IPS DF 4.7 (cell line): ENCODE measurements at regions not wholly inside any gene's neighbourhood (a gene's known extent, or its start where the extent isn't known, plus 50 kb on each side); places are given as distances from the start of the nearest gene placed in this dataset.

Source experiments
- DNase-seq: peaks from one replicate; pipeline ENCODE4 v3.0.0-alpha.2; 2013; ENCODE audit warnings: low spot score; ENCODE audit errors: extremely low read depth

DNA sequence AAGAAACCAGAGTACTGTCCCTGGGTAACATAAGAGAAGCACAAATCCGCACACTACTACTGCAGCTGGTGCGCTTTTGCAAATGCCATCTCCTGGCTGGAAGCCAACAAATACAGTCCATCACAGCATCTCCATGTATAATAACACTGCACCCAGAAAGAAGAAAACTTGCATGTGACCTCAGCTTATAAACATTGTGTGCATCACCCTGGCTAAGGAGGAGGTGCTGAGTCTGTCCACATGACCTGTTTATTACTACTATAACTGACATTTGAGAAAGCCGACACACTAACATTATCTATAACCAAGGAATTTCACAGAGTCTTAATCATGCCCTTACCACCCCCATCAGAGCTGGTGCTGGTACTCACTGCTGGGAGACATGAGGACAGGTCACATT is 516.8 kb downstream of the CFAP47 start:
- DNase-seq = no peak

- no peak for DNase-seq
Observed at GRCh38 chrX:36443007-36443406, 523.5 kb downstream of the CFAP47 start.

- no peak for DNase-seq
Observed at GRCh38 chrX:36445566-36445965, 526.0 kb downstream of the CFAP47 start.

DNA sequence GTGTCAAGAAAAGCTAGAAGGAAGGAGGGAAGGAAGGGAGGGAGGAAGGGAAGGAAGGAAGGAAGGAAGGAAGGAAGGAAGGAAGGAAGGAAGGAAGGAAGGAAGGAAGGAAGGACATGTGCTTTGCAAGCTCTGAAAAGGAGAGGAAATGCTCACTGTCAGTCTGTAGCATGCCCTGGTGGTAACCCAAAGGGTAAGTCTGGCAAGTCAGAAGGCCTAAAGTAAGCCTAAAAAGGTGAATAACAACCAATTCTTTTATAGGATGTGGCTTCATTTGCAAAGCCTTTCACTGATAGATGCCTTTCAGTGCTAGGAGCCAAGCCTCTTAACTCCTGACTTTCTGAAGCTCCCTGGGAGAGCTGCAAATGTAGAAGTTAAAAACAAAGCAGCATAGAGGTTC is 542.6 kb downstream of the CFAP47 start:
- DNase-seq = no peak

DNA sequence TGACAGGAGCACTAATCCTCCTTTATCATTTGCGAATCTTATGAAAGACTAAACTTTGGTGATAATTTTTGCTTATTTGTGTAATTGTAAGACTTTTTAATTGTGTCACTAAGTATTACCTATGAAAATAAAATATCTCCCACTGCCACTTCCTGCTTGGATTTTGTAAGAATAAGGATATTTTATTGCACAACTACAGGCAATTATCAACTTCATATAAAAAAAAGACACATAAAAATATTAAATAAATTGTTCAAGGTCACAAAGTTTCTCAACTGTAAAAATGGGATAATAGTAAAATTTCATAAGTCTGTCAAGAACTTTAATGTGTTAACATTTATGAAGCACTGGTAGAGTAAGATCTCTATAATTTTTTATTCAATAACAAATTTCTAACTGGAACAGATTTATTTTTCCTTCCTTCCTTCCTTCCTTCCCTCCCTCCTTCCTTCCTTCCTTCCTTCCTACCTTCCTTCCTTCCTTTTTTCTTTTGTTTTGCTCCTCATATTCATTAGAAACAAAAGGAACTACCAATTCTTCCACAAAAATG is 527.6 kb upstream of the FAM47C start:
- DNase-seq = no peak

DNA sequence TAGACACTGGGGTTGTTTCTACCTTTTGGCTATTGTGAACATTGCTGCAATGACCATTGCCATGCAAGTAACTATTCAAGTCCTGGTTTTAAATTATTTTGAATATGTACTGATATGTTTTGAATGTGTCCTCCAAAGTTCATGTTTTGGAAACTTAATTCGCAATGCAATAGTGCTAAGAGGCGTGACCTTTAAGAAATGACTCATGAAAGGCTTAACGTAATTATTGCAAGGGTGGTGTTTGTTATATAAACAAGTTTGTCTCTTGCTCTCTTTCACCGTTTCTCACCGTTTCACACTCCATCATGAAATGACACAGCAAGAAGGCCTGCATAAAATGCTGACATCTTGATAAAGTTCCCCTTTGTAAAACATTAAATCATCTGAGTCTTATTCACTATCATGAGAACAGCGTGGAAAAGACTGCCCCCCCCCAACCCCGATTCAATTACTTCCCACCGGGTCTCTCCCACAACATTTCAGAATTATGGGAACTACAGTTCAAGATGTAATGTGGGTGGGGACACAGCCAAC is 506.9 kb upstream of the FAM47C start:
- DNase-seq = no peak

GRCh38 chrX:36504625-36505024 is 503.5 kb upstream of the FAM47C start:
- DNase-seq = no peak

DNA sequence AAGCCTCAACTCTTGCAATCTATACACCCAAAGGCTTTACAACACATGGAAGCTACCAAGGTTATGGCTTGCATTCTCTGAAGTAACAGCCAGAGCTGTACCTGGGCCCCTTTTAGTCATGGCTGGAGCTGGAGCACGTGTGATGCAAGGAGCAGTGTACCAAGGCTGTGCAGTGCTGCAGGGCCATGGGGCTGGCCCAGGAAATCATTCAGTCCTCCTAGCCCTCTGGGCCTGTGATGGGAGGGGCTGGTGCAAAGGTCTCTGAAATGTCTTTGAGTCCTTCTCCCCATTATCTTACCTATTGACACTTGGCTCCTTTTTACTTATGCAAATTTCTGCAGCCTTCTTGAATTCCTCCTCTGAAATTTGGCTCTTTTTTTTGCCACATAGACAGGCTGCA is 500.1 kb upstream of the FAM47C start:
- no peak for DNase-seq

DNA sequence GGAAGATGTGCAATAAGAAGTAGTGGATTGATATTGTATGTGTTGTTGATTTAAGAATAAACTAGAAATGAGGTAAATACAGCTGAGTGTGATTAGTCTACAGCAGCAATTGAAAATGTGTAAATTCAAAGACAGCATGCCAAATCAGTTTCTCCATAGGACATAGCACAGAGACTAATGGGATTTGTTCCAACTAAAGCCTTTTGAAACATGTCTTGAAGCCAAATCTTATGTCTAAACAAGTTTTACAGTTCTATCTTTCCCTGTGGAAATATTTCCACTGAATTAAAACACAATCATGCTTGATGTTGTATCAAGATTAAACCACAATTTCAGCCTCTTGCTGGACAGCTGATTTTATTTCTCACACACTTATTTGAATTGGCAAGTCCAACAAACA is 497.4 kb upstream of the FAM47C start:
- DNase-seq = no peak

- no peak for DNase-seq
Observed at GRCh38 chrX:36528661-36529060, 479.5 kb upstream of the FAM47C start.

- peak; percentile 3 for DNase-seq
Observed at GRCh38 chrX:36534900-36535299, 473.3 kb upstream of the FAM47C start.

DNA sequence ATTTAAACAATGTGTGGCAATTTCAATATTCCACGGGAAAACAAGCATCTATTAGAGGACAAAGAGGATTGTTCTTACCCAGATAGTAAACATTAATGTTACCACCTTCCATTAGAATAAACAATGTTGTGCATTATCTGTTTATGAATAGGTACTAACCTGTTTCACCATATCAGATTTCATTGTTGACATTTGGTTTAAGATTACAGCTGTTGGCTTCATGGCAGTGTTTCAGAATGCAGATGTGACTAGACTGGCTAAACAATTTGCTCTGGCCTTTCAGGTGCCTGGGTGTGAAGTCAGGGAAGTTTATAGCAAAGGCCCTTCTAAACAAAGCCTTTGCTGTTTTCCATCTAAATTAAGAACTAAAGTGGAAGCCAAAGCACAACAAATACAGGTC is 464.7 kb upstream of the FAM47C start:
- DNase-seq = no peak

- DNase-seq = no peak
Observed at GRCh38 chrX:36562986-36563385, 445.2 kb upstream of the FAM47C start.

DNA sequence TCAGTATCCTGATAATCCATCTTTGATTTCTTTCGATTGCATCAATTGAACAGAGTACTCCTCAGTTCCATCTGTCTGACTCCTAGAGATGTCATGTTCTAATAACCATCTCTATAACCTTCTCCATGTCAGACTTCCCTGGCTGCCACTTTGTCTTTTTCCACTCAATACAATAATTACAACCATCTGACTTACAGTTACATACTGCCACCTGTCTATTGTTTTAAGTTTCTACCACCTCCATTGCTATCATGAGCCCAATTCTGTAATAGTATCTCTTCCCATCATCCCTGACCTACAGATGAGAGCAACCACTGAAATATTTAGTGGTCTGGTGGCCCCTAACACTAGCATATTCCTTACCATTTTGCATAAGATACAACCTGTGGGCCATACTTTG is 439.2 kb upstream of the FAM47C start:
- no peak for DNase-seq

DNA sequence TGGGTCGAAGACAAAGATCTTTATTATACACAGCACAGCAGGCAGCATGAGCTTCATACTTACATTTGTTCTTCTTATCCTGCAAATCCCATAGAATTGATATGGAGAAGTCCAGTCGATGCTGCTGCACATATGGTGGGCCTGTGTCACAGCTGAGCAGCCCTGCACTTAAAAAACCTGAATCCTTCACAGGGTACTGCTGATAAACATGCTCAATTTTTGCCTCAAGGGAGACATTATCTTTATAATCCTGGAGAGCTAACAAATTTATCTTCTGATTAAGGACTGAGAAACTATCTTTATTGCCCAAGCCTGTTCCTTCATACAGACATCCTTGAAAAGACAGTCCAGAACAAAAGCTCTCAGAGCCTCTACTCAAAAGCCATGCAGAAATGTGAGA is 434.4 kb upstream of the FAM47C start:
- DNase-seq = no peak

DNA sequence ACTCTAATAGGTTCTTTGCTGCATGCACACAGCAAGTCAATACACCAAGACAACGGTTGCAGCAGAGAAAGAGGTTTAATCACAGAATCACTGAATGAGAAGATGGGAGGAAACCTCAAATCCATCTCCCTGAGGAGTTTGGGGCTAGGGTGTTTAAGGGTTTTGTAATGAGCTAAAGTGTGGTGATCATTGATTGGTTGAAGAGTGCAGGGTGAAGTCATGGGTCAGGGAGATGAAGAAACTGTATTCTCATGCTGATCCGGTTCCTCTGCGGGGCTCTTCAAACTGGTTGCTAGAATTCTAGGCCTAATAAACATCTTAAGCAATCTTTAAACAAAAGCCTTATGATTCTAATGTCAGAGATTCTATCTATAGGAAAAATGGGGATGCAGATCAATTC is 432.5 kb upstream of the FAM47C start:
- peak; percentile 7 for DNase-seq

- DNase-seq = no peak
Observed at GRCh38 chrX:36577006-36577405, 431.2 kb upstream of the FAM47C start.

DNA sequence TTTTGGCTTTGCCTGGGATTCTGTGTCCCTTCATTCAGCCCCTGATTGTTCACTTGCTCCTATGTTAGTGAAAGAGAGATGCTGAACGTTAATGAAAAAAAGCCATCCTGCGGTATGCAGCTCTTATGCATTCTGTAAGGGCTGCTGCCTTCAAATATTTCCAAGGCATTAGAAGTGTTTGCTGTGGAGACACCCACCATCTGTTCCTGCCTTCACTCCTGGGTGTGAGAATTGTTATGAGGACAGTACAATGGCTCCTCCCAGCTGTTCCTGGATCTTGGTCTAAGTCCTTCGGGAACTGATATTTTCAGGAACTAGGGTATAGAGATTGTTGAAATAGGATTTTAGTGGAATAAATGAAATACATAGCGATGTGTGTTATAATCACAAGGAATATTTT is 427.1 kb upstream of the FAM47C start:
- DNase-seq = no peak

GRCh38 chrX:36583674-36584073 is 424.5 kb upstream of the FAM47C start:
- DNase-seq = no peak

GRCh38 chrX:36609616-36610585 is 398.3 kb upstream of the FAM47C start:
- no peak for DNase-seq

- no peak for DNase-seq
Observed at GRCh38 chrX:36626898-36627297, 381.3 kb upstream of the FAM47C start.

DNA sequence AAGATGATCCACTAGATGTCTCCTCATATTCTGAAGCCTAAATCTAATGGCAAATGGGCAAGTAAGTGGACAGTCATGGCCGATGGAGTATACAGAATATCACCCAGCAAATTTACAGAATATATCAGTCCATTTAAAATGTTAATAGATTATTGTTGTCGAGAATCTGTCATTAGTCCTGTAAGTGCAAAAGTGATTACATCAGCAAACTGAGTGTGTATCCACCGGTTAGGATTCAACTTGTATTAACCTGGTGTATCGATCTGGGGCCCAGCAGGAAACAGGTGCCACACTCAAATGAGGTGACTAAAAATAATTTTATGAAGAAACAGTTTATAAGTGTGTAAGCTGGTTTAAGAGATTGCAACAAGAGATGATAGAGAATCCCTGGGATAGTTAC is 367.9 kb upstream of the FAM47C start:
- DNase-seq = no peak

DNA sequence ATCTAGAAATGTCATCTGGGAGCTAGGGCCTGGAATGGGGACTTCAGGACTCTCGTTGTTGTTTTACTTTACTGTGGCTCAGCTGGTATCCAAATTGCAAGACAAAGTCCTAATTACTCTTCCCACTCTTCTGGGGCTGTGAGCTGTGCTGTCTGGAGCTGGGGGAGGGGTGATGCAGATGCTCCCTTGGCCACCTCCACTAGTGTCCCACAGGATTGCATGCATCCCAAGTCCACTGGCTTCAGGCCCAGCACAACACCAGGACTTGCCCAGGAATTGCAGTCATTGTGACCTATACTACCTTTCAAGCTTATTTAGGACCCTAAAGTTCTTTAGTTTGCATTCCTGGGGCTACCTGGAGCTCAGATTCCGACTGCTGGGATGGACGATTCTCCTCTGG is 366.1 kb upstream of the FAM47C start:
- no peak for DNase-seq
